Endodermal cell (in vitro differentiated cells): ENCODE measurements at regions not wholly inside any gene's neighbourhood (a gene's known extent, or its start where the extent isn't known, plus 50 kb on each side); places are given as distances from the start of the nearest gene placed in this dataset.

ENCODE experiments used
- DNase-seq: peaks from one replicate; pipeline ENCODE4 v3.0.0-alpha.2; 2017
- H3K27ac ChIP-seq: 2 replicates; pipeline ENCODE4 v1.5.1; 2013; ENCODE audit warnings: mild to moderate bottlenecking, low read depth, low read length, moderate library complexity
- H3K27me3 ChIP-seq: 2 replicates; pipeline ENCODE4 v1.6.1; 2013; ENCODE audit warnings: mild to moderate bottlenecking, low read length, moderate library complexity; ENCODE audit not compliant: insufficient read depth, control insufficient read depth, poor library complexity, severe bottlenecking
- H3K36me3 ChIP-seq: 2 replicates; pipeline ENCODE4 v1.7.0; 2013; ENCODE audit warnings: mild to moderate bottlenecking, low read length, moderate library complexity; ENCODE audit not compliant: control insufficient read depth, insufficient read depth
- H3K4me1 ChIP-seq: one replicate; pipeline ENCODE4 v1.7.0; 2013; ENCODE audit warnings: low read length; ENCODE audit not compliant: control insufficient read depth, insufficient read depth
- H3K4me3 ChIP-seq: 2 replicates; pipeline ENCODE4 v1.5.1; 2013; ENCODE audit warnings: mild to moderate bottlenecking, low read length, moderate library complexity
- H3K9ac ChIP-seq: 2 replicates; pipeline ENCODE4 v1.6.1; 2013; ENCODE audit warnings: mild to moderate bottlenecking, low read length, moderate library complexity; ENCODE audit not compliant: poor library complexity, severe bottlenecking; ENCODE audit errors: extremely low read depth
- H3K9me3 ChIP-seq: 2 replicates; pipeline ENCODE4 v1.6.1; 2013; ENCODE audit warnings: mild to moderate bottlenecking, low read length, moderate library complexity; ENCODE audit not compliant: control insufficient read depth
- H3K27ac Mint-ChIP-seq: 2 replicates; pipeline ENCODE4 v1.8.0; 2020; ENCODE audit warnings: mixed read lengths
- H3K27me3 Mint-ChIP-seq: 2 replicates; pipeline ENCODE4 v1.8.0; 2021; ENCODE audit warnings: mild to moderate bottlenecking, mixed read lengths; ENCODE audit not compliant: insufficient read depth
- H3K36me3 Mint-ChIP-seq: 2 replicates; pipeline ENCODE4 v1.8.0; 2020; ENCODE audit warnings: low read depth, mixed read lengths
- H3K4me1 Mint-ChIP-seq: 2 replicates; pipeline ENCODE4 v1.8.0; 2020; ENCODE audit warnings: mixed read lengths
- H3K4me3 Mint-ChIP-seq: 2 replicates; pipeline ENCODE4 v1.8.0; 2020; ENCODE audit warnings: mild to moderate bottlenecking, moderate library complexity, mixed read lengths
- H3K9me3 Mint-ChIP-seq: 2 replicates; pipeline ENCODE4 v1.8.0; 2020; ENCODE audit warnings: mild to moderate bottlenecking, mixed read lengths
- WGBS, 2 experiments: methylation state at CpG; one replicate each; pipeline versions ENCODE4 v1.1.5 to v1.1.7; 2013; ENCODE audit warnings: missing lambda C conversion rate in 2 of 2, mixed read lengths in 1 of 2; ENCODE audit not compliant: insufficient coverage in 1 of 2, insufficient read length in 1 of 2; 5-methylcytosine and 5-hydroxymethylcytosine counted together
- TF ChIP-seq, protein P1 (sequence below): fragments of 200-600 bp; sonication (generic); conservative IDR thresholded peaks from 2 replicates; pipeline ENCODE4 v1.5.0; 2021; ENCODE audit warnings: antibody characterized with exemption, mild to moderate bottlenecking

DNA sequence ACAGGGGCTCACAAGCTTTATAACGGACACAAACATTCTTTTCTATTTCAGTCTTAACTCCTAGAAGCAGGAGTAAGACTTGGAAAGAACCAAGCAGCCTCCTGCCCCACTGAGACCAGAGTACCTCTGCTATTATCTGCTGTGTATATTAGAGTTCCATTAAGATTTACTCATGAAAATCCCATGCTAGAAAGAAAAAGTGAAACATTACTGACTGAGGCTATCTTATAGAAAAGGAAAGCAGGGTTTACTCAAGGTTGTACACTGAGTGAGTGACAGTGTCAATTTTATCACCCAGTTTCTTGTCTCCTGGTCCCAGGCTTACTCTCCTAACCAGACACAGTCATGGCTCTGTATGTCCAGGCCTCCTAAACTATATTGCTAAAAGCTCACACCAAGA lies 97.9 kb upstream of the SOX2 start:
- H3K36me3 ChIP-seq: no peaks in the 10 kb centered on the region
- H3K27me3 Mint-ChIP-seq: no peaks in the 10 kb centered on the region
- peaks cover 15% of the 10 kb centered on the region for H3K4me1 Mint-ChIP-seq
- no peak for DNase-seq
- 86% methylated on average over 1 of the region's 1 CpG; no CpG with 5 or more reads in 1 of the 2 experiments for WGBS, 2 experiments
- no peak overlapping the region for H3K4me3 ChIP-seq
- H3K9ac ChIP-seq: no peak overlapping the region
- H3K9me3 ChIP-seq: no peaks in the 10 kb centered on the region
- H3K27ac Mint-ChIP-seq: no peak overlapping the region
- TF ChIP-seq, protein P1, sequence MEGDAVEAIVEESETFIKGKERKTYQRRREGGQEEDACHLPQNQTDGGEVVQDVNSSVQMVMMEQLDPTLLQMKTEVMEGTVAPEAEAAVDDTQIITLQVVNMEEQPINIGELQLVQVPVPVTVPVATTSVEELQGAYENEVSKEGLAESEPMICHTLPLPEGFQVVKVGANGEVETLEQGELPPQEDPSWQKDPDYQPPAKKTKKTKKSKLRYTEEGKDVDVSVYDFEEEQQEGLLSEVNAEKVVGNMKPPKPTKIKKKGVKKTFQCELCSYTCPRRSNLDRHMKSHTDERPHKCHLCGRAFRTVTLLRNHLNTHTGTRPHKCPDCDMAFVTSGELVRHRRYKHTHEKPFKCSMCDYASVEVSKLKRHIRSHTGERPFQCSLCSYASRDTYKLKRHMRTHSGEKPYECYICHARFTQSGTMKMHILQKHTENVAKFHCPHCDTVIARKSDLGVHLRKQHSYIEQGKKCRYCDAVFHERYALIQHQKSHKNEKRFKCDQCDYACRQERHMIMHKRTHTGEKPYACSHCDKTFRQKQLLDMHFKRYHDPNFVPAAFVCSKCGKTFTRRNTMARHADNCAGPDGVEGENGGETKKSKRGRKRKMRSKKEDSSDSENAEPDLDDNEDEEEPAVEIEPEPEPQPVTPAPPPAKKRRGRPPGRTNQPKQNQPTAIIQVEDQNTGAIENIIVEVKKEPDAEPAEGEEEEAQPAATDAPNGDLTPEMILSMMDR: no peak
- H3K27ac ChIP-seq: peak overlapping the region; percentile 21
- no peaks in the 10 kb centered on the region for H3K36me3 Mint-ChIP-seq
- no peaks in the 10 kb centered on the region for H3K9me3 Mint-ChIP-seq
- no peak overlapping the region for H3K4me3 Mint-ChIP-seq
- no peaks in the 10 kb centered on the region for H3K4me1 ChIP-seq
- H3K27me3 ChIP-seq: no peaks in the 10 kb centered on the region

DNA sequence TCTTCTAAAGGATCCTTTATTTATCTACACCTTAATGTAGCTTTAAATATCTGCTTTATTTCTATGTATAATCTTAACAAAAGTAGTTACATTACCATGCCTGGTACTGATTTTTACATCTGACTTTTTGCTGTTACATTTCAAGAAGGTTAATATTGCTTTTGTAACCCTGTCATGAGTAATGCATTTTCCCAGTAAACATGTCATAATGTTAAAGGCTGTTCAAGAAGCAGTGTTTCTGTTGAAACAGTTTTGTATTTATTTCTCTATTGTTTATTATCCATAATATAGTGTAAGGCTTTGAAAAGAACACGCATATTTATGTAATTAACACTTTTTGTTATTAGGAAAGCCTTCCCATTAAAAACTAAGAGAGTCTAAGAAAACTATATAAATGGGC lies 98.5 kb upstream of the SOX2 start:
- Mint-ChIP-seq H3K36me3 (no peaks in the 10 kb centered on the region), H3K27me3 (no peaks in the 10 kb centered on the region), H3K4me1 (peaks cover 15% of the 10 kb centered on the region), H3K27ac (no peak overlapping the region), H3K4me3 (no peak overlapping the region), H3K9me3 (no peaks in the 10 kb centered on the region)
- TF ChIP-seq, protein P1: no peak
- H3K27ac ChIP-seq: no peak overlapping the region
- H3K4me3 ChIP-seq: no peak overlapping the region
- DNase-seq: no peak
- no peaks in the 10 kb centered on the region for H3K4me1 ChIP-seq
- no peaks in the 10 kb centered on the region for H3K9me3 ChIP-seq
- H3K36me3 ChIP-seq: no peaks in the 10 kb centered on the region
- H3K9ac ChIP-seq: no peak overlapping the region
- no CpG with 5 or more reads among the region's 1 CpG for WGBS, 2 experiments
- no peaks in the 10 kb centered on the region for H3K27me3 ChIP-seq

DNA sequence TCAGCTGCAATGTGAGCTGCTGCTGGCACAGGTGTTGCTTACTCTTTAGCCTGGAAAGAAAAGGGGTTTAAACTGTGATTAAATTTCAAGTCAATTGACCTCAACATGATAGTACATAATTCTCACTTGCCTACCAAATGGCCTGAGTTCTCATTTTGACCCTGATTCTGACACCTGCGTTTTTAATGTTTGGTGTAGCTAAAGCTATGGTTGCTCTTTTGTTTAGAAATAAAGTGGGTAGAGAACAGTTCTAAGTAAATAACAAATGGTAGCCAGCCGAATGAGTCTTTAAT lies 100.8 kb upstream of the SOX2 start:
- Mint-ChIP-seq H3K27ac (no peak overlapping the region), H3K9me3 (no peaks in the 10 kb centered on the region), H3K36me3 (no peaks in the 10 kb centered on the region), H3K4me1 (peaks cover 15% of the 10 kb centered on the region), H3K27me3 (no peaks in the 10 kb centered on the region), H3K4me3 (no peak overlapping the region)
- TF ChIP-seq, protein P1: no peak
- Histone ChIP-seq H3K27ac (peak overlapping the region; percentile 59), H3K27me3 (no peaks in the 10 kb centered on the region), H3K4me1 (no peaks in the 10 kb centered on the region), H3K9ac (no peak overlapping the region), H3K4me3 (no peak overlapping the region), H3K36me3 (no peaks in the 10 kb centered on the region), H3K9me3 (no peaks in the 10 kb centered on the region)
- WGBS, 2 experiments: 88 to 100% methylated on average over 1 to 2 of the region's 2 CpGs
- DNase-seq: no peak
